Duodenal mucosa (tissue), 2 donors: ENCODE measurements at regions not wholly inside any gene's neighbourhood (a gene's known extent, or its start where the extent isn't known, plus 50 kb on each side); places are given as distances from the start of the nearest gene placed in this dataset.

ENCODE experiments used
- H3K27ac ChIP-seq: one replicate; pipeline ENCODE4 v1.7.0; 2013; ENCODE audit warnings: low read depth, low read length
- H3K27me3 ChIP-seq, 2 donors: one replicate each; pipeline ENCODE4 v1.7.0; 2013; ENCODE audit warnings: low read length in 2 of 2, control low read depth in 1 of 2; ENCODE audit not compliant: insufficient read depth in 2 of 2, control insufficient read depth in 1 of 2
- H3K36me3 ChIP-seq, 2 donors: one replicate each; pipeline ENCODE4 v1.7.0; 2013; ENCODE audit warnings: low read length in 2 of 2, control low read depth in 1 of 2; ENCODE audit not compliant: insufficient read depth in 2 of 2, control insufficient read depth in 1 of 2
- H3K4me1 ChIP-seq, 2 donors: one replicate each; pipeline ENCODE4 v1.7.0; 2013; ENCODE audit warnings: low read length in 2 of 2, control low read depth in 1 of 2; ENCODE audit not compliant: insufficient read depth in 2 of 2, control insufficient read depth in 1 of 2
- H3K4me3 ChIP-seq, 2 donors: one replicate each; pipeline ENCODE4 v1.7.0; 2013; ENCODE audit warnings: low read length in 2 of 2, low read depth in 1 of 2
- H3K9ac ChIP-seq, 2 donors: one replicate each; pipeline ENCODE4 v1.7.0; 2013; ENCODE audit warnings: low read length in 2 of 2, low read depth in 1 of 2
- H3K9me3 ChIP-seq, 2 donors: one replicate each; pipeline ENCODE4 v1.7.0; 2013; ENCODE audit warnings: low read length in 2 of 2, control low read depth in 1 of 2; ENCODE audit not compliant: control insufficient read depth in 1 of 2

- no peaks in the 10 kb centered on the region for H3K4me1 ChIP-seq
- no peak overlapping the region for H3K4me3 ChIP-seq
- no peak overlapping the region for H3K9ac ChIP-seq
- no peak overlapping the region for H3K27ac ChIP-seq
- no peaks in the 10 kb centered on the region for H3K27me3 ChIP-seq
- H3K9me3 ChIP-seq, result no peaks in the 10 kb centered on the region
- no peaks in the 10 kb centered on the region for H3K36me3 ChIP-seq
These were observed 51.7 kb upstream of the NUP160 start for GRCh38 chr11:47899801-47900200.
